ENCODE measurements at regions not wholly inside any gene's neighbourhood (a gene's known extent, or its start where the extent isn't known, plus 50 kb on each side); places are given as distances from the start of the nearest gene placed in this dataset.

GRCh38 chr2:16338026-16338425 is 327.6 kb downstream of the CYRIA start:
- TF ChIP-seq POLR2AphosphoS5 (IDR thresholded peaks at IDR 0.05) (no peak), CTCF (IDR thresholded peaks at IDR 0.05; ENCODE audit: poor library complexity, severe bottlenecking) (no peak), REST (IDR thresholded peaks at IDR 0.05; ENCODE audit: borderline replicate concordance) (no peak), EP300 (conservative IDR thresholded peaks at IDR 0.05; ENCODE audit: poor library complexity, severe bottlenecking) (no peak), TAF1 (IDR thresholded peaks at IDR 0.05; ENCODE audit: low read depth) (no peak), RAD21 (conservative IDR thresholded peaks at IDR 0.05) (no peak), SMC3 (conservative IDR thresholded peaks at IDR 0.05; ENCODE audit: poor library complexity) (no peak)
